WTC11 (cell line): ENCODE measurements at regions not wholly inside any gene's neighbourhood (a gene's known extent, or its start where the extent isn't known, plus 50 kb on each side); places are given as distances from the start of the nearest gene placed in this dataset.
"Not testable (repeated sequence)": the region's sequence is repeated elsewhere in the genome, so short reads cannot be mapped to it uniquely, and the experiment has no call there.

Experiments
- CTCF ChIP-seq: fragments of 200-600 bp; IDR thresholded peaks from 2 replicates; pipeline ENCODE4 v1.8.0; 2022; ENCODE audit warnings: antibody characterized with exemption
- FOXK1 ChIP-seq: sonication (generic); formaldehyde crosslinking; IDR thresholded peaks from 2 replicates; pipeline ENCODE4 v1.8.0; 2022; ENCODE audit warnings: mild to moderate bottlenecking, moderate library complexity, missing genetic modification reagents
- IRF2 ChIP-seq: sonication (generic); formaldehyde crosslinking; IDR thresholded peaks from 2 replicates; pipeline ENCODE4 v1.8.0; 2022; ENCODE audit warnings: low read depth, missing genetic modification reagents, borderline replicate concordance
- SP1 ChIP-seq: sonication (generic); formaldehyde crosslinking; conservative IDR thresholded peaks from 2 replicates; pipeline ENCODE4 v1.8.1; 2022; ENCODE audit warnings: missing genetic modification reagents
- TEAD1 ChIP-seq: sonication (generic); formaldehyde crosslinking; IDR thresholded peaks from 2 replicates; pipeline ENCODE4 v1.8.0; 2022; ENCODE audit warnings: mild to moderate bottlenecking, missing genetic modification reagents
- ZBTB21 ChIP-seq: sonication (generic); formaldehyde crosslinking; IDR thresholded peaks from 2 replicates; pipeline ENCODE4 v1.8.1; 2023; ENCODE audit warnings: mild to moderate bottlenecking, missing genetic modification reagents, borderline replicate concordance
- TF ChIP-seq, protein P1 (sequence below): sonication (generic); formaldehyde crosslinking; IDR thresholded peaks from 2 replicates; pipeline ENCODE4 v1.8.1; 2022; ENCODE audit warnings: mild to moderate bottlenecking, missing genetic modification reagents, moderate library complexity, borderline replicate concordance

DNA sequence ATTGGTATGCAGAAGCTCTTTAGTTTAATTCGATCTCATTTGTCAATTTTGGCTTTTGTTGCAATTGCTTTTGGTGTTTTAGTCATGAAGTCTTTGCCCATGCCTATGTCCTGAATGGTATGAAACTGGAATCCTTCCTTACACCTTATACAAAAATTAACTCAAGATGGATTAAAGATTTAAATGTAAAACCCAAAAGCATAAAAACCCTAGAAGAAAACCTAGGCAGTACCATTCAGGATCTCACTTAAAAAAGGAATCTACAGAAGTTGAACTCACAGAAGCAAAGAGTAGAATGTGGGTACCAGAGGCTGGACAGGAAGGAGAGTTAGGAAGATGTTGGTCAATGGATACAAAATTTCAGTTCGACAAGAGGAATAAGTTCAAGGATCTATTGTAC lies 249.9 kb downstream of the DOK5 start:
- not testable (repeated sequence) for TF ChIP-seq IRF2 (CRISPR knock-in tag); ZBTB21 (CRISPR knock-in tag); CTCF; SP1 (CRISPR knock-in tag); FOXK1 (CRISPR knock-in tag); TEAD1
- TF ChIP-seq, protein P1, sequence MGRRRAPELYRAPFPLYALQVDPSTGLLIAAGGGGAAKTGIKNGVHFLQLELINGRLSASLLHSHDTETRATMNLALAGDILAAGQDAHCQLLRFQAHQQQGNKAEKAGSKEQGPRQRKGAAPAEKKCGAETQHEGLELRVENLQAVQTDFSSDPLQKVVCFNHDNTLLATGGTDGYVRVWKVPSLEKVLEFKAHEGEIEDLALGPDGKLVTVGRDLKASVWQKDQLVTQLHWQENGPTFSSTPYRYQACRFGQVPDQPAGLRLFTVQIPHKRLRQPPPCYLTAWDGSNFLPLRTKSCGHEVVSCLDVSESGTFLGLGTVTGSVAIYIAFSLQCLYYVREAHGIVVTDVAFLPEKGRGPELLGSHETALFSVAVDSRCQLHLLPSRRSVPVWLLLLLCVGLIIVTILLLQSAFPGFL (CRISPR knock-in tag) = not testable (repeated sequence)
